Ammon's horn (tissue), 1 donor: ENCODE measurements at regions not wholly inside any gene's neighbourhood (a gene's known extent, or its start where the extent isn't known, plus 50 kb on each side); places are given as distances from the start of the nearest gene placed in this dataset.

ENCODE experiments used
- DNase-seq: peaks from one replicate; pipeline ENCODE4 v3.0.0-alpha.2; 2016; ENCODE audit warnings: low spot score

- DNase-seq, result no peak
Measured at GRCh38 chr2:425947-426346, 138.1 kb upstream of the ALKAL2 start.

DNA sequence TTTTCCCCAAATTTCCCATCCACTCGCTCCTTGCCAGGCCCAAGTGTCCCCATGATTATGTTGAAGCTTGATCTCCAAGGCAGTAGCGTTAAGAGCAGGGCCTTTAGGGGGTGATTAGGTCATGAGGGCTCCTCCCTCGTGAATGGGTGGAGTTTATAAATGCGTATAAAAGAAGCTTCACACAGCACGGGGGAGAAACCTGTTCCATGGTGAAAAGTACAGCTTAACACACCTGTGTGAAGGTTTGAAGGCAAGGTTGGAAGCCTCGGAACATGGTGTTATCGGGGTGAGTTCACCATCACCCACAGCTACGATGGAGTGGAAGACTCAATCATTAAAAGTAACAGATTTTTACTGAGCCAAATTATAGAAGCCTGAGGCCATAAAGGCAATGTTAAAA is 137.4 kb upstream of the ALKAL2 start:
- DNase-seq, result no peak

GRCh38 chr2:424306-425171 is 136.6 kb upstream of the ALKAL2 start:
- DNase-seq, result no peak

DNA sequence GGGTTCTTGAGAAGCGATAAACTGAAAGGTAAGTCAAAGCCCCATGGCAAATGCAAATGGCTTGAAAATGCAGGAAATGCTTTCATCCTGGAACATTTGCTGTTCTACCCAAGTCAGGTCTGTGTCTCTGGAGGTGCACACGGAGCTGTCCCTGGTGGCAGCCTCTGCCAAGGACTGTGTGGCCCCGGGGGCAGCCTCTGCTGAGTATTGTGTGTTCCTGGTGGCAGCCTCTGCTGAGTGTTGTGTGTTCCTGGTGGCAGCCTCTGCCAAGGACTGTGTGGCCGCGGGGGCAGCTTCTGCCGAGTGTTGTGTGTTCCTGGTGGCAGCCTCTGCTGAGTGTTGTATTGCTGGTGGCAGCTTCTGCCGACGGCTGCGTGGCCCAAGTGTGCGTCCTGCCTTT is 135.6 kb upstream of the ALKAL2 start:
- no peak for DNase-seq

DNA sequence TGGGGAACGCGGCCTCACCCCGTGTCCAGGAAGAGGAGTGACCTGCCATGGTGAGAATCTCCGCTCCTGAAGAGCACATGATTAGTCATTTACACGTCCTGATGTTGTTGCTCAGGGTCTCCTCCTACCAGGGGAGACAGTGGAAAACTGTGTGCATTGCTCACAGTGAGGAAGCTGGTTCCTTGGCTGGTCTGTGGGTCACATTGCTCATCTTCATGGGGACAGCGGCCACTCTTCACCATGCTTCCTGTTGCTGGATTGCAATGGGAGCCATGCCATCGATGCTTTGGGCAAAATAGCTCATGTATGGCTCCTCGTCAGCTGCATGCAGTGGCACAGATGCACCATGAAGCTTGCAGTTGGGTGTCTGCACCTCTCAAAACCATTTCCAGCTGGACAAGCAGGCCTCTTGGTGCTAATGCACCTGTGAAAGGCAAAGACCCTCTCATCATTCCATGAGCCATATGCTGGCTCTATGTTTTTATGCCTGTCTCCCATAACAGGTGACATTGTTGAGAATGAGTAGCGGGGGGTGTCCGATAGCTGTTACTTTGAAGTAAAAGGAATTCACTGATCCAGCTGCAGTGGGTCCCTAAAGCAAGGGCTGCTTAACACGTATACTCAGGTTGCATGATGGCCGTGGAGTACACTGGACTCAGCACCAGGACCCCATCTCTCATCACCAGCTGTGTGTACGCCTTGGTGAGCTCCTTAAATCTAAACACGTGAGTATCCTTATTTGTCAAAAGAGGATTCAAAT is 135.0 kb upstream of the ALKAL2 start:
- DNase-seq, result no peak

GRCh38 chr2:421406-421805 is 133.5 kb upstream of the ALKAL2 start:
- DNase-seq, result no peak

- no peak for DNase-seq
Measured at GRCh38 chr2:419687-420317, 131.9 kb upstream of the ALKAL2 start.

DNA sequence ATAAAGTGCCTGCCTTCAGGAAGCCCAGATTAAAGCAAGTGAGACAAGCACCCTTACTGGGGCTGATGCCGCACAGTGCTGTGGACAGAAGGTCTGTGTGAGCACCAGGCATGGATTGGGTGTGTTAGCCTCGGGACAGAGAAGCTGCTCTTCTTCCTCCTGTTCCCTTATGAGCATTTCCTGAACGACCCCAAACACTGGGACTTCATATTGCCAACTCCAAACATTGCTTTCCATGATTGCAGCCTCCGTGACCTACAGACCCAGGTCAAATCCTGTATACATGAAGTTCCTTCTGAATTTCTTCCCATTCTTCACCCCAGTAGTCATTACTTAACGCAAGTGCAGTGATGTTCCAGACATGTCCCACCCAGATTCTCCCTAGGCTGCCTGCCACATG is 129.8 kb upstream of the ALKAL2 start:
- no peak for DNase-seq

DNA sequence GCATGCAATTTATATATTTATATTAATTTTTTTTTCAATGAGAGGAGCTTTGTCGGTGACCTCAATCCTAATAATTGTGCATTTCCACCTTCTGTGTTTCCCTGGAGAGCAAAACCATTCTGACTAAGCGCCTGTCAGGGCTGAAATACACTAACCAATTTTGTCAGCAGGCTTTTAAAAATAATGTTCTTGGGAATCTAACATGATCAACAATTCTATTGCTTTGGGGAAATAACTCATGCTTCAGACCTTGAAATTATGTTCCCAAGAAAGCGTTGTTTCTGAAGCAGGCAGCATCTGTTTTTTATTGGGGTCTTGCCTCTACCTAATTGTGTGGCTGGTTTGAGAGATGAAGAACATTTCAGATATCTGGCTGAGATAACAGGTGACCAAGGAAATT is 129.1 kb upstream of the ALKAL2 start:
- DNase-seq, result no peak

DNA sequence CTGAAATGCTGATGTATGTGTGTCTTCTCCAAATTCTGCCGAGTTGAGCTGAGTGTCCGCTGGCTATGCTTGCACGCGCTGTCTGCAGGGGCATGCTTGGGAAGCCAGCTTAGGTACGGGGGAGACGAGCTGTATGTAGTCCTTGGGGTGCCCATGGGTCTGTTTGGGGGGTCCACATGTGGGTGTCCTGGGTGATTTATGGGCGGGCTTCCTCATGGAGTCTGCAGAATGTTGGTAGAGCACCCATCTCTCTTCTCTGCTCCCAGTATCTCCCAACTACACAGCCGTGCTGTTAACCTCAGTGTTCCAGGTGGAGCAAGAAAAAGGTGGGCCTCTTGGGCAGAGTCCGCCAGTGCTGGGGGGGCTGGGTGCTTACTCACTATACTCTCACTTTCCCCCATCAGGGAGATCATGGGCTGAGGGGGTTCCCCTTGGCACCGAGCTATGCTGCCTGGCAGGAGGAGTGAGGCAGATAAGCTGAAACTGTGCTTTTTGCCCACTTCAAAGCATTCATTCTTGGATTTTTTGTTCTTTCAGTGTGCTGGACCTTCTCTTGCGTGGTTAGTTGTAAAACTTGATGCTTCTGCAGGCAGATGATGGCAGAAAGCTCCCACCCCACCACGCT is 128.2 kb upstream of the ALKAL2 start:
- DNase-seq, result no peak

- no peak for DNase-seq
Measured at GRCh38 chr2:409523-409922, 121.6 kb upstream of the ALKAL2 start.

DNA sequence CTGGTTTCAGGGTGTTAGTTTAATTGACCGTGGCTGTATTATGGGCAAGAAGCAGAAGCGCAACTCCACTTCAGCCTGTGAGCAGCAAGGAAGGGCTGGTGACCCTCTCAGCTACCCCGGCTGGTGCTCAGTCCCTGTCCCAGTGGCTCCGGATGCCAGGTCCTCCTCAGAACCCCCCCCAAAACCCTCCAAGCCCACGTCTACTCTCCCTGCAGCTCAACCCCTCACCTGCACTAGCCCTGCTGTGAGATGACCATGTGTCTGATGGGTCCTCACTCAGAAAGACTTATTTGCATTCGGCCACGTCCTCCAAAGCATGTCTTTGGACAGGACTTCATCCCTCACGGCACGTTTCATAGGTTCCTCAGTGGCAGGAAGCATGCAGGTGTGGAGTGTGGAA is 119.7 kb upstream of the ALKAL2 start:
- DNase-seq, result no peak

- no peak for DNase-seq
Measured at GRCh38 chr2:406876-407275, 119.0 kb upstream of the ALKAL2 start.

GRCh38 chr2:406231-406630 is 118.3 kb upstream of the ALKAL2 start:
- no peak for DNase-seq

GRCh38 chr2:404581-404980 is 116.7 kb upstream of the ALKAL2 start:
- DNase-seq, result no peak

GRCh38 chr2:403682-404081 is 115.8 kb upstream of the ALKAL2 start:
- DNase-seq, result no peak

DNA sequence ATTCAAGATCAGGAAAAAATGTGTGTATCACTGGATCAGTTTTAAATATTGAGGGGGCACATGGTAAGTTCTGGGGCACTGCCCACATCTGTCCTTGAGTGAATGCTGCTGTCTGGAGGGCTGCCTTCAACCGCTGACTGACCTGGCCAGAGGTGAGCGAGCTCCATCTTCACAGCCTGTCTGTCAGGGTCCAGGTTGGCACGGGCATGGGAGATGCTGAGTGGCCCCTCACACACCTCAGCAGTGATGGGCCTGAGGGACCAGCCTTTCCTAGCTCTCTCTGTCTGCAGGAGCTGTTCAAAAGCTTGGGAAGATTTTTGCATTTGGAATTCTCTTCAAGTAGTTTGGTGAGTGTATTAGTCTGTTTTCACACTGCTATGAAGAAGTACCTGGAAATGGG is 114.8 kb upstream of the ALKAL2 start:
- no peak for DNase-seq

GRCh38 chr2:402206-402605 is 114.3 kb upstream of the ALKAL2 start:
- DNase-seq, result no peak

GRCh38 chr2:401019-401679 is 113.3 kb upstream of the ALKAL2 start:
- DNase-seq, result no peak

- no peak for DNase-seq
Measured at GRCh38 chr2:397926-398325, 110.0 kb upstream of the ALKAL2 start.

GRCh38 chr2:397521-397920 is 109.6 kb upstream of the ALKAL2 start:
- no peak for DNase-seq

DNA sequence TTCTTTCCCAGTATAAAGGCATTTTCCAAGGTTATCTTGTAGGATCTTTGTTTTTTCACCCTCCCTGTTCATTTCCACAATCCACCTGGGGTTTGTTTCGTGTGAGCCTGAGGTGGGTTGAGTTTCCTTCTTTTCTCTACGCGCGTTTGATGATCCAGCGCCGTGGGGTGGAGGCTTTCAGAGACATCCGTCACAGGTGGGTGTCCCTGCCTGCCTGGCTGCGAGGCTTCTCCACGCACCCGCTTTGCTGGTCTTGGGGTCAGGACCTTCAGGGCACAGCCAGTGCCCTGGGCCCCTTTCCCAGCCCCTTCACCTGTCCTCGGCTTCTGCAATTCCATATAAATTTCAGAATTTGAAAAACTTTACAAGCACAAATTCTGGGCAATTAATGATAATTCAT is 109.0 kb upstream of the ALKAL2 start:
- DNase-seq, result no peak
